Erythroblast (primary cell): ENCODE measurements at regions not wholly inside any gene's neighbourhood (a gene's known extent, or its start where the extent isn't known, plus 50 kb on each side); places are given as distances from the start of the nearest gene placed in this dataset.

Experiments
- GATA1 ChIP-seq: IDR thresholded peaks from 2 replicates; pipeline ENCODE4 v1.6.1; 2011; ENCODE audit warnings: low read depth, mild to moderate bottlenecking, control low read depth, low read length, moderate library complexity
- POLR2A ChIP-seq: IDR thresholded peaks from 2 replicates; pipeline ENCODE4 v1.6.1; 2011; ENCODE audit warnings: mild to moderate bottlenecking, low read length

DNA sequence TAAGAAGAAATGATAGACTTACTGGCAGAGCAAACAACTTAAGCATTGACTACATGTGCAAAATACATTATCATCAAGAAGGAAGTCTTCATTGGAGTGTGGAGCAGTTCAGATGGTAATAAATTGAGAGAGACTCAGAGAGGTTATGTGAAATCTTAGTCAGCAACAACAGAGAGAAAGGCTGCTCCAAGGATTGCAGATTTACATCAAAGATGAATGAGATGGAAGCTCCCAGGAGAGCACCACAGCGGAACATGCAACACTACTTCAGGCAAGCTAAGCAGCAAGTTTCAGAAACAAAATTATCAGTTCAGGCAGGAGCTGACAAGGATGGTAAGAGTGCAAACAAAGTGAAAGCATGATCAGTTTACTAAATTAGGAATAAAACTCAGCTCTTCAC, 882.3 kb downstream of the LRFN5 start:
- no peak for TF ChIP-seq POLR2A
- TF ChIP-seq GATA1 = no peak
